Testis (tissue), 2 donors: ENCODE measurements at regions not wholly inside any gene's neighbourhood (a gene's known extent, or its start where the extent isn't known, plus 50 kb on each side); places are given as distances from the start of the nearest gene placed in this dataset.

Experiments used
- POLR2A ChIP-seq: fragments of 450-650 bp; IDR thresholded peaks from one replicate; pipeline ENCODE4 v1.6.1; 2017; ENCODE audit warnings: antibody characterized with exemption, mild to moderate bottlenecking, moderate library complexity
- TF ChIP-seq, protein P1 (sequence below), 3 experiments: fragments of 450-650 bp in 2 of 3; fragments of 200-600 bp in 1 of 3; sonication (generic) in 1 of 3; IDR thresholded peaks; one replicate each; pipeline ENCODE4 v1.5.1; 2016 to 2019; ENCODE audit warnings: antibody characterized with exemption in 3 of 3, mild to moderate bottlenecking in 2 of 3, moderate library complexity in 1 of 3

DNA sequence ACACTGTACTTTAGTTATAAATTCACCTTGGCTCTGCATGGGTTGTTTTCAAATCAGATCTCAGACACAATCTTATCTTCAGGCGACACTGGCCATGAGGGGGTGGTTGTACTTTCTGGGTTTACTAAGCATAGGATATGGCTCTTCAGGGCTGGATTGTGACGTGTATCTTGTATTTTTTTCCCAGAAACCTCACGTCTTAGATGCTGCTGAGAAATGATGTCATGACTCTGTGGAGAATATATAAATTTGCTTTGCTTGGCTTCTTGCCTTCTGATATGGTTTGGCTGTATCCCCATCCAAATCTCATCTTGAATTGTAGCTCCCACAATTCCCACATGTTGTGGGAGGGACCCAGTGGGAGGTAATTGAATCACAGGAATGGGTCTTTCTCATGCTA, 82.8 kb upstream of the VSTM5 start:
- TF ChIP-seq, protein P1, sequence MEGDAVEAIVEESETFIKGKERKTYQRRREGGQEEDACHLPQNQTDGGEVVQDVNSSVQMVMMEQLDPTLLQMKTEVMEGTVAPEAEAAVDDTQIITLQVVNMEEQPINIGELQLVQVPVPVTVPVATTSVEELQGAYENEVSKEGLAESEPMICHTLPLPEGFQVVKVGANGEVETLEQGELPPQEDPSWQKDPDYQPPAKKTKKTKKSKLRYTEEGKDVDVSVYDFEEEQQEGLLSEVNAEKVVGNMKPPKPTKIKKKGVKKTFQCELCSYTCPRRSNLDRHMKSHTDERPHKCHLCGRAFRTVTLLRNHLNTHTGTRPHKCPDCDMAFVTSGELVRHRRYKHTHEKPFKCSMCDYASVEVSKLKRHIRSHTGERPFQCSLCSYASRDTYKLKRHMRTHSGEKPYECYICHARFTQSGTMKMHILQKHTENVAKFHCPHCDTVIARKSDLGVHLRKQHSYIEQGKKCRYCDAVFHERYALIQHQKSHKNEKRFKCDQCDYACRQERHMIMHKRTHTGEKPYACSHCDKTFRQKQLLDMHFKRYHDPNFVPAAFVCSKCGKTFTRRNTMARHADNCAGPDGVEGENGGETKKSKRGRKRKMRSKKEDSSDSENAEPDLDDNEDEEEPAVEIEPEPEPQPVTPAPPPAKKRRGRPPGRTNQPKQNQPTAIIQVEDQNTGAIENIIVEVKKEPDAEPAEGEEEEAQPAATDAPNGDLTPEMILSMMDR (IDR thresholded peaks at IDR 0.05): no peak
- no peak for TF ChIP-seq POLR2A
